GM21360 (cell line): ENCODE measurements at regions not wholly inside any gene's neighbourhood (a gene's known extent, or its start where the extent isn't known, plus 50 kb on each side); places are given as distances from the start of the nearest gene placed in this dataset.
"Not testable (repeated sequence)": the region's sequence is repeated elsewhere in the genome, so short reads cannot be mapped to it uniquely, and the experiment has no call there.

Source experiments
- ATAC-seq: cut with Tn5 transposase; IDR thresholded peaks from one replicate; pipeline ENCODE4 v1.9.1; 2021; ENCODE audit warnings: mild to moderate bottlenecking, moderate library complexity; ENCODE audit not compliant: unreplicated experiment

GRCh38 chr16:51522902-51523301, 371.8 kb upstream of the SALL1 start:
- ATAC-seq, result no peak

DNA sequence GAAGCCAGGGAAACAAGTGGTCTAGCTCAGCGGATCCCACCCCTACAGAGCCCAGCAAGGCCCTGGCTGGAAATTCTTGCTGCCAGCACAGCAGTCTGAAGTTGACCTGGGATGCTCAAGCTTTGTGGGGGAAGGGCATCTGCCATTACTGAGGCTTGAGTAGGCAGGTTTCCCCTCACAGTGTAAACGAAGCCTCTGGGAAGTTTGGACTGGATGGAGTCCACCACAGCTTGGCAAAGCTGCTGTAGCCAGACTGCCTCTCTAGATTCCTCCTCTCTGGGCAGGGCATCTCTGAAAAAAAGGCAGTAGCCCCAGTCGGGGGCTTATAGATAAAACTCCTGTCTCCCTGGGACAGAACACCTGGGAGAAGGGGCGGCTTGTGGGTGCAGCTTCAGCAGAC, 365.9 kb upstream of the SALL1 start:
- ATAC-seq, result not testable (repeated sequence)

DNA sequence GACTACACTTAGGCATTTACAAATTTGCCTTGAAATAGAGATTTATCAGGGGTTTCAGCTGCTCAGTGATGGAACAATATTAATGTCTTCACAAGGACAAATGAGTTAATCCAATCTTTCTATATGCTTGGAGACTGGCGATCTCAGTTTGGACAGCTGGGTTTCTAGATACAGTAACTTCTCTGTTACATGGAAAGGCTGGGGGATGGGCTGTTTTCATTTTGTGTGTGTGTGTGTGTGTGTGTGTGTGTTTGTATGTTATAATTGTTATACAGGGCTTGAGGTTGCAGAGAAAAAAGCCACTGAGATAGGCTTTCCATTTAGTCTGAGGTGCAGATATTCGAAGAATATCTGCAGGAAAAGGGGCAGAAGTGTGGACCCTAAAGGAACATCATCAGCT, 359.3 kb upstream of the SALL1 start:
- no peak for ATAC-seq

DNA sequence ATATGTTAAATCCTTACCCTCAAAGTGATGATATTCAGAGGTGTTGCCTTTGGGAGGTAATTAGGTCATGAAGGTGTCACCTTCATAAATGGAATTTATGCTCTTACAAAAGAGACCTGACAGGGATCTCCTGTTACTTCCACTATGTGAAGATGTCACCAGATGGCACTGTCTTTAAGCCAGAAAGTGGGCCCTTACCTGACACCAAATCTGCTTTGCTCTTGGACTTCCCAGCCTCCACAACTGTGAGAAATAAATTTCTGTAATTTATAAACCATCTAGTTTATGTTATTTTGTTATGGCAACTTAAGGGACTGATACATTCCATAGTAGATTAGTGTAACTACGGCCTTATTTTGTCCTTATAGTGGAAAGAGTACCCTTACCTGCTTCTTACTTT, 358.3 kb upstream of the SALL1 start:
- ATAC-seq, result no peak

GRCh38 chr16:51508490-51509212, 357.6 kb upstream of the SALL1 start:
- no peak for ATAC-seq

GRCh38 chr16:51507286-51507685, 356.2 kb upstream of the SALL1 start:
- no peak for ATAC-seq

DNA sequence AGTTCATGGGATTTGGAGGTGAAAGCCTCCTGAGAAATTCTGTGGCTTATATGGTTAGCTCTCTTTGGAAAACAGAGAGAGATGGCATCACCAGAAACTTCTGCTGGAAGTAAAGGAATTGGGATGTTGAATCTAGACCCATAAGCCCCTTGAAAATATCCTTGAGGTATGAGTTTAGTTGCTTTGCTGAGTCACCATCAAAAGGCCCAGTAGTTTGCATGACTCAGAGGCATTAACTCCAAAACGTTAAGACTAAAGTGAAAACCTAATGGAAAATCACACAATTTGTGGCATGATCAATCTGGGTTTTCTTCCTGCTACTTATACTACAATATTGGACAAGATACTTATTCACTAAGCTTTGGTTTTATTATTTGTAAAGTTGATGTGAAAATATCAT, 349.2 kb upstream of the SALL1 start:
- ATAC-seq, result no peak

- no peak for ATAC-seq
Measured at GRCh38 chr16:51497541-51498211, 346.6 kb upstream of the SALL1 start.

DNA sequence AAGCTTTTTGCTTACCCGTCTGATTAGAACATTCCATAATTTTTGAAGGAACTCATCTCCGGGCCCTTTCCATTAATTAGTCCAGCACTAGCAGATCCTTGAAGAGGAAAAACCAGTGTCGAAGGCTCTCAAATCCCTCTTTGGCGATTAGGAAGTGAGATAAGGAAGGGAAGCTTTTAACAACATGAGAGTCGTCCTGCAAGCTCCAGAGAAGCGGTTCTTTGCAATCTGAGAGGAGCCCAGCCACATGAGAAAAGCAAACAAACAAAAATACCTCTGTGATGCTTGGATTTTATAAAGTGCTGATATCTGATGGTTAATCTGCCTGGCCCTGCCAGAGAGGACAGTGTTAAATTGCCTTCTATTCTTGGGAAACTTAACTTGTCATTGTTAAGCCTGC, 339.8 kb upstream of the SALL1 start:
- ATAC-seq, result no peak

- ATAC-seq, result no peak
Measured at GRCh38 chr16:51487880-51488279, 336.8 kb upstream of the SALL1 start.

- no peak for ATAC-seq
Measured at GRCh38 chr16:51474414-51475091, 323.5 kb upstream of the SALL1 start.

- no peak for ATAC-seq
Measured at GRCh38 chr16:51473091-51473490, 322.0 kb upstream of the SALL1 start.

DNA sequence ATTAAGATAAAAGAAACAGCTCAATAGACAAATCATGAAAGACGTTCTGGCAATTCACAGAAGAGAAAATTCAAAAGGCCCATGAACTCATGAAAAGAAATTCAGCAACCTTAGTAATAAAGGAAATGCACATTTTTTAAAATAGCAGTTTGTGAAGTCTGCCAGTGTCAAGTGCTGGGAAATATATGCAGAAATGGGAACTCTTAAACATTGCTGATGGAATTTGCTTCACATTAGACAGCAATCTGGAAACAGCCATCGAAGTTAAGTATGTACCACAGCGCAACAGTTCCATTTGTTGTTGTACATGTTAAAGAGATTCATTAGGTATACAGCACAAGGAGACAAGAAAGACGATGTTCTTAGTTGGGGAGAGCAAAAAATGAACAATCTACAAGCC, 319.4 kb upstream of the SALL1 start:
- ATAC-seq, result no peak

GRCh38 chr16:51464996-51465395, 313.9 kb upstream of the SALL1 start:
- no peak for ATAC-seq

DNA sequence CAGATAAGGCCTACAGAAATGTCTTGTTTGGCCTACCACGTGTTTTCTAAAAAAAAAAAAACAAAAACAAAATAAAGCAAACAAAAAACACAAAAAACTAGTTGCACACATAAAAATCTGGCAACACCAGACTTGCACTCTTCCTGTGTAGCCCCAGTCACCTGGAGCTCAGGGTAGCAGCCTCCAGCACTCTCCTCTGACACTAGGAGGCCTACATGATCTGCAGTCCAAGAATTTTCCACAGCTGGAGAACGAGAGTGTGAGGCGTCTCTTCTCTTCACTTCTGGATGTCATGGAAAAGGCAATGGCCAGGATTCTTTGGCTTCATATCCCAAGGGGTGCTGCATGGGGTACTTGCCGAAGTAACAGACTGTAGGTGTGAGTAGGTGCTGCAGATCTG, 310.2 kb upstream of the SALL1 start:
- no peak for ATAC-seq

- ATAC-seq, result no peak
Measured at GRCh38 chr16:51458356-51459140, 307.5 kb upstream of the SALL1 start.

GRCh38 chr16:51457775-51458174, 306.7 kb upstream of the SALL1 start:
- no peak for ATAC-seq

DNA sequence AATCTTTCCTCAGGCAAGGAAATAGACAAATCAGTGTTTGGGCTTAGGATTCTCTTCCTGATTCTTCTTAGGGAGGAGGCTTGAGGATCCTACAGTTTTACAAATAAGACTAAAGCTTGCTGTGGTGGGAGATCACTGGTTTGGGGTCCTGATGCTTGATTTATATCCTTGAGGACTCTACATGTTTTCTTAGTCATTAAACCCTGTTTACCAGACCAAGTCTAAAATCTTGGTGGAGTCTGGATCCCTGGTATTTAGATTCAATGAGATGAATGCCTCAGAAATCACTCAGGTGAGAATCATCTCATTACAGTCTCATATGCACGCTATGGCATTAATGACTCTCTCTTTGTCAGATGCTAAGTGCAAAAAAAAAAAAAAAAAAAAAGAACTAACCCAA, 304.3 kb upstream of the SALL1 start:
- no peak for ATAC-seq

DNA sequence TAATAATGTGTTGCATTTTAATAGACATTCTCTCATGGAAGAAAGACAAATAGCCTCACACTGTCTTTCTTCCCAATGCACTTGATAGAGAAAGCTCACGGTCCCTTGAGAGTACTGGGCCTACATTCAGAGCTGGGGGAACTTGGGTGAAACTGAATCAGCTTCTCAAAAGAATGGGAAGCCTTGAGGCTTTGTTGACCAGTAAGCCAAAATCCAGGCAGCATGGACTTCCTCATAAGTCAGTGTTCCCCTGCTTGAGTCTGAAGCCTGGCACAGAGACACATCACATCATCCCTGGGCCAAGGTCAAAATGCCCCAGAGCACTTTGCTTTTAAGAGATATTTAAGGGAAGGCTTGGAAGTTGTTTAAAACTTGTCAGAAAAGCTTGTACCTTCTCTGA, 302.2 kb upstream of the SALL1 start:
- ATAC-seq, result no peak

DNA sequence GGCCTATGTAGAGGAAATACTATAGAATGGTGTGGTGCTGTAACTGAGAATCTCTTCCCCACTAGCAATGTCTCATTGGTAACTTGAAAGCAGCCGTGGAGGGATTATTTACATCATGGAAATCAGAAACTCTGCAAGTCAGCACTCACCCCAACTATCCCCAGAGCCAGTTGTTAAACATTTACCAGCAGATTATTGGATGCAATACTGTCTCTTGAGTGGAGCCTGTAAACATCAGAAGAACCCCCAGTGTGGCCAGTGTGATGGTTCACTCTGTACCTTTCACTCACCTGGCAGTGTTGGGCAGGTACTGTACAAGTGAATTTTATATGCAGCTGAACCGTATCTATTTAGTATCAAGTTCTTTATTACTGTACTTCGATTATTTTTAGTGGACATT, 299.8 kb upstream of the SALL1 start:
- no peak for ATAC-seq

GRCh38 chr16:51450376-51450775, 299.3 kb upstream of the SALL1 start:
- ATAC-seq, result no peak
